LNCaP clone FGC (cell line): ENCODE measurements at regions not wholly inside any gene's neighbourhood (a gene's known extent, or its start where the extent isn't known, plus 50 kb on each side); places are given as distances from the start of the nearest gene placed in this dataset.

Source experiments
- DNase-seq: peaks from one replicate; pipeline ENCODE4 v3.0.0-alpha.2; 2011; ENCODE audit warnings: low read depth
- H3K4me3 ChIP-seq: 2 replicates; pipeline ENCODE4 v1.5.1; 2011; ENCODE audit warnings: mild to moderate bottlenecking, low read depth, low read length, control low read depth
- CTCF ChIP-seq: IDR thresholded peaks from 2 replicates; pipeline ENCODE4 v1.5.1; 2012; ENCODE audit warnings: mild to moderate bottlenecking; ENCODE audit not compliant: control insufficient read depth, insufficient read depth; ENCODE audit errors: extremely low read depth

- H3K4me3 ChIP-seq = no peak overlapping the region
- no peak for DNase-seq
- no peak for TF ChIP-seq CTCF
Observed at GRCh38 chr6:44009425-44010321, 117.6 kb downstream of the MRPL14 start.

- DNase-seq = no peak
- TF ChIP-seq CTCF = no peak
- H3K4me3 ChIP-seq = no peak overlapping the region
Observed at GRCh38 chr6:44008821-44009370, 118.4 kb downstream of the MRPL14 start.

GRCh38 chr6:44007818-44008621 lies 119.2 kb downstream of the MRPL14 start:
- no peak overlapping the region for H3K4me3 ChIP-seq
- DNase-seq = no peak
- no peak for TF ChIP-seq CTCF

- no peak overlapping the region for H3K4me3 ChIP-seq
- DNase-seq = no peak
- no peak for TF ChIP-seq CTCF
Observed at GRCh38 chr6:44006872-44007303, 120.4 kb downstream of the MRPL14 start.

- TF ChIP-seq CTCF = no peak
- DNase-seq = no peak
- H3K4me3 ChIP-seq = no peak overlapping the region
Observed at GRCh38 chr6:44006123-44006871, 121.0 kb downstream of the MRPL14 start.

- H3K4me3 ChIP-seq = no peak overlapping the region
- TF ChIP-seq CTCF = no peak
- no peak for DNase-seq
Observed at GRCh38 chr6:44005507-44005903, 121.7 kb downstream of the MRPL14 start.
